ENCODE measurements at regions not wholly inside any gene's neighbourhood (a gene's known extent, or its start where the extent isn't known, plus 50 kb on each side); places are given as distances from the start of the nearest gene placed in this dataset.

DNA sequence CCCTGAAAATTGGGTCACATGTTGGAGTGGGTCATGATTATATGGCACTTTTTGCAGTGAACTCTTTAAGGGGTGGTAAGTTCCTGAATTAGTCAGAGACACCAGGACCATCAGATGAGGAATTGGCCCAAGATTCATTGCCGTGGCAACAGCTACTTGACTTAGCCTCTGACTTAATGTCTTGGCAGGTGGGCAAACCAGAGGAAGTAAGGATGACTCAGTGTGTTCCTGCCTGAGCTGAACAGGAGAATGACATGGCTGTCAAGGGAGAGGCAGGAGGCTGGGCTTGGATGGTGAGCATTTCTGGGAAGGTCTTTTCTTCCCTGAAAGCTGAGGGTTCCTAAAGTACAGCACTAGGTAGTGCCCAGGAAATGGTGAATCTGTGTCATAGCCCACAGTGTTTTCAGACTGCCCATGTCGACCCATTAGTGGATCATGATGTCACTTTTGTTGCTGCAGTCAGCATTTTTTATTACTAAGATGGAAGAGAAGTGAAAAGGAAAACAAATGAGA, 170.1 kb upstream of the PWP1 start:
- TF ChIP-seq, protein P1, sequence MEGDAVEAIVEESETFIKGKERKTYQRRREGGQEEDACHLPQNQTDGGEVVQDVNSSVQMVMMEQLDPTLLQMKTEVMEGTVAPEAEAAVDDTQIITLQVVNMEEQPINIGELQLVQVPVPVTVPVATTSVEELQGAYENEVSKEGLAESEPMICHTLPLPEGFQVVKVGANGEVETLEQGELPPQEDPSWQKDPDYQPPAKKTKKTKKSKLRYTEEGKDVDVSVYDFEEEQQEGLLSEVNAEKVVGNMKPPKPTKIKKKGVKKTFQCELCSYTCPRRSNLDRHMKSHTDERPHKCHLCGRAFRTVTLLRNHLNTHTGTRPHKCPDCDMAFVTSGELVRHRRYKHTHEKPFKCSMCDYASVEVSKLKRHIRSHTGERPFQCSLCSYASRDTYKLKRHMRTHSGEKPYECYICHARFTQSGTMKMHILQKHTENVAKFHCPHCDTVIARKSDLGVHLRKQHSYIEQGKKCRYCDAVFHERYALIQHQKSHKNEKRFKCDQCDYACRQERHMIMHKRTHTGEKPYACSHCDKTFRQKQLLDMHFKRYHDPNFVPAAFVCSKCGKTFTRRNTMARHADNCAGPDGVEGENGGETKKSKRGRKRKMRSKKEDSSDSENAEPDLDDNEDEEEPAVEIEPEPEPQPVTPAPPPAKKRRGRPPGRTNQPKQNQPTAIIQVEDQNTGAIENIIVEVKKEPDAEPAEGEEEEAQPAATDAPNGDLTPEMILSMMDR (conservative IDR thresholded peaks at IDR 0.05; ENCODE audit: low read length), result no peak
- no peak for TF ChIP-seq EZH2phosphoT487 (IDR thresholded peaks at IDR 0.05; ENCODE audit: borderline replicate concordance, low read depth, low read length)
